K562 (cell line): ENCODE measurements at regions not wholly inside any gene's neighbourhood (a gene's known extent, or its start where the extent isn't known, plus 50 kb on each side); places are given as distances from the start of the nearest gene placed in this dataset.
A peak's percentile ranks its signal among the peaks of the same experiment; 100 is the strongest.

Experiments
- ATAC-seq: fragments of 200-7000 bp; cut with Tn5 transposase; 3 replicates; pipeline ENCODE4 v1.9.1; 2020; ENCODE audit warnings: moderate library complexity
- BruUV-seq: library from RNA; stranded (reverse); fragments of 400-500 nt; replicated peaks from 2 replicates; lab custom pipeline; 2021; lab: Mats Ljungman, UMichigan
- CTCF ChIA-PET: fragments of 300-600 bp; formaldehyde crosslinking; extraction: SDS; loops from one replicate; lab custom pipeline; 2021; ENCODE audit warnings: low intra/inter-chr PET ratio; lab: Yijun Ruan, JAX
- POLR2A ChIA-PET: fragments of 300-600, 350-650 bp; sonication (Branson Sonifier 250); formaldehyde crosslinking; extraction: SDS; loops from one replicate; lab custom pipeline; 2021; ENCODE audit warnings: antibody characterized with exemption, inconsistent platforms; lab: Yijun Ruan, JAX
- DNase-seq, 4 experiments: peaks; one replicate each; pipeline versions ENCODE4 v3.0.0 to v3.0.0-alpha.2; 2011 to 2018; ENCODE audit warnings: low spot score in 3 of 4, mixed read lengths in 3 of 4; ENCODE audit errors: extremely low read depth in 1 of 4
- FAIRE-seq: peaks from 2 replicates; lab custom pipeline; 2011; peaks lifted over from hg19 to GRCh38; lab: Jason Lieb, UNC
- H2AFZ ChIP-seq: 2 replicates; pipeline ENCODE4 v1.6.0; 2011; ENCODE audit warnings: low read depth, low read length, control low read depth, inconsistent platforms
- H3K27ac ChIP-seq: fragments of 200-600 bp; 3 replicates; pipeline ENCODE4 v1.8.0; 2011; ENCODE audit warnings: low read depth, mild to moderate bottlenecking, control low read depth, inconsistent platforms, low read length, moderate library complexity, mixed read lengths; ENCODE audit errors: extremely low read depth
- H3K27me3 ChIP-seq, 2 experiments: fragments of 300-600 bp in 1 of 2; 2 replicates in 1 of 2; 3 replicates in 1 of 2; pipeline versions ENCODE4 v1.6.0 to v1.8.0; 2011; ENCODE audit warnings: inconsistent platforms in 2 of 2, low read length in 2 of 2, mild to moderate bottlenecking in 1 of 2, mixed read lengths in 1 of 2, moderate library complexity in 1 of 2; ENCODE audit not compliant: control insufficient read depth in 2 of 2, insufficient read depth in 2 of 2
- H3K36me3 ChIP-seq: fragments of 300-600 bp; 3 replicates; pipeline ENCODE4 v1.8.0; 2011; ENCODE audit warnings: mild to moderate bottlenecking, low read length, inconsistent platforms; ENCODE audit not compliant: control insufficient read depth, insufficient read depth
- H3K4me1 ChIP-seq, 2 experiments: fragments of 200-600 bp in 1 of 2; replicated peaks in 1 of 2; 2 replicates in 1 of 2; 3 replicates in 1 of 2; pipeline versions ENCODE4 v1.5.1 to v1.8.0; 2011; ENCODE audit warnings: inconsistent platforms in 2 of 2, low read length in 2 of 2, mild to moderate bottlenecking in 1 of 2, mixed read lengths in 1 of 2, moderate library complexity in 1 of 2; ENCODE audit not compliant: control insufficient read depth in 2 of 2, insufficient read depth in 2 of 2
- H3K4me2 ChIP-seq: 2 replicates; pipeline ENCODE4 v1.6.1; 2011; ENCODE audit warnings: low read length, control low read depth, inconsistent platforms, mixed read lengths; ENCODE audit not compliant: insufficient read depth
- H3K4me3 ChIP-seq: fragments of 200-600 bp; sonication (generic), shearing (Covaris generic); 2 replicates; pipeline ENCODE4 v1.5.1; 2016; ENCODE audit warnings: control low read depth, inconsistent platforms
- H3K79me2 ChIP-seq: fragments of 200-600 bp; 3 replicates; pipeline ENCODE4 v1.8.0; 2011; ENCODE audit warnings: low read length, inconsistent platforms; ENCODE audit not compliant: control insufficient read depth, insufficient read depth
- H3K9ac ChIP-seq, 2 experiments: 2 replicates each; pipeline versions ENCODE4 v1.6.0 to v1.6.1; 2011; ENCODE audit warnings: low read depth in 2 of 2, low read length in 2 of 2, control low read depth in 1 of 2, inconsistent platforms in 1 of 2, mild to moderate bottlenecking in 1 of 2, mixed read lengths in 1 of 2; ENCODE audit not compliant: insufficient read depth in 1 of 2
- H3K9me1 ChIP-seq: one replicate; pipeline ENCODE4 v1.6.0; 2011; ENCODE audit warnings: inconsistent platforms, mild to moderate bottlenecking, low read length, moderate library complexity; ENCODE audit not compliant: control insufficient read depth, insufficient read depth
- H3K9me3 ChIP-seq: replicated peaks from 2 replicates; pipeline ENCODE4 v1.5.1; 2011; ENCODE audit warnings: low read depth, low read length, inconsistent platforms; ENCODE audit not compliant: control insufficient read depth, insufficient read depth
- H4K20me1 ChIP-seq: replicated peaks from 2 replicates; pipeline ENCODE4 v1.6.1; 2011; ENCODE audit warnings: low read length, inconsistent platforms, mixed read lengths; ENCODE audit not compliant: control insufficient read depth, insufficient read depth
- ARID4B ChIP-seq: sonication (generic); formaldehyde crosslinking; IDR thresholded peaks from 2 replicates; pipeline ENCODE4 v1.8.0; 2022; ENCODE audit warnings: mild to moderate bottlenecking, missing genetic modification reagents
- COPS2 ChIP-seq: fragments of 450-650 bp; conservative IDR thresholded peaks from 2 replicates; pipeline ENCODE4 v1.6.1; 2016; ENCODE audit warnings: mild to moderate bottlenecking, moderate library complexity
- FOXA1 ChIP-seq: fragments of 450-650 bp; IDR thresholded peaks from 2 replicates; pipeline ENCODE4 v1.6.1; 2016; ENCODE audit warnings: mild to moderate bottlenecking, borderline replicate concordance
- HNRNPK ChIP-seq: fragments of 200-400 bp; formaldehyde crosslinking; IDR thresholded peaks from one replicate; pipeline ENCODE4 v1.6.1; 2018; ENCODE audit warnings: mild to moderate bottlenecking, low read depth, low read length; ENCODE audit not compliant: poor library complexity, severe bottlenecking
- JUND ChIP-seq, 2 experiments: IDR thresholded peaks; 2 replicates in 1 of 2; 3 replicates in 1 of 2; pipeline ENCODE4 v1.6.1; 2011; ENCODE audit warnings: borderline replicate concordance in 2 of 2, low read depth in 2 of 2, low read length in 2 of 2, improper control_type of control experiment in 1 of 2, missing biosample characterization in 1 of 2, missing genetic modification characterization in 1 of 2, missing genetic modification reagents in 1 of 2
- PBX2 ChIP-seq, 2 experiments: IDR thresholded peaks in 1 of 2; conservative IDR thresholded peaks in 1 of 2; 2 replicates each; pipeline ENCODE4 v1.6.1; 2016; ENCODE audit warnings: low read depth in 2 of 2, mild to moderate bottlenecking in 1 of 2, missing compliant biosample characterization in 1 of 2, missing genetic modification characterization in 1 of 2, moderate library complexity in 1 of 2
- XRCC5 ChIP-seq: fragments of 200-400 bp; formaldehyde crosslinking; IDR thresholded peaks from 2 replicates; pipeline ENCODE4 v1.6.1; 2017; ENCODE audit warnings: low read depth, mild to moderate bottlenecking, low read length
- ZNF354B ChIP-seq: fragments of 250-450 bp; sonication (Bioruptor Pico); IDR thresholded peaks from 2 replicates; pipeline ENCODE4 v1.4.0; 2020
- WGBS: fragments of 100-300 bp; shearing (Covaris generic); methylation state at CpG from one replicate; pipeline ENCODE4 v1.1.6; 2016; ENCODE audit warnings: low coverage, mixed read lengths; ENCODE audit not compliant: insufficient coverage; ENCODE audit errors: missing lambda C conversion rate; 5-methylcytosine and 5-hydroxymethylcytosine counted together
- in situ Hi-C: fragments of 300-500 bp; cut with MboI; formaldehyde crosslinking; loops from 4 replicates; pipeline ENCODE4 v1.15.0; 2018; ENCODE audit warnings: inconsistent platforms, mixed read lengths
- intact Hi-C: fragments of 100-400 bp; cut with micrococcal nuclease; formaldehyde crosslinking; loops from 2 replicates; pipeline ENCODE4 v1.14.2; 2022
- TF ChIP-seq, protein P1 (sequence below): fragments of 450-650 bp; IDR thresholded peaks from 2 replicates; pipeline ENCODE4 v1.6.1; 2016; ENCODE audit warnings: missing biosample characterization, missing genetic modification characterization

DNA sequence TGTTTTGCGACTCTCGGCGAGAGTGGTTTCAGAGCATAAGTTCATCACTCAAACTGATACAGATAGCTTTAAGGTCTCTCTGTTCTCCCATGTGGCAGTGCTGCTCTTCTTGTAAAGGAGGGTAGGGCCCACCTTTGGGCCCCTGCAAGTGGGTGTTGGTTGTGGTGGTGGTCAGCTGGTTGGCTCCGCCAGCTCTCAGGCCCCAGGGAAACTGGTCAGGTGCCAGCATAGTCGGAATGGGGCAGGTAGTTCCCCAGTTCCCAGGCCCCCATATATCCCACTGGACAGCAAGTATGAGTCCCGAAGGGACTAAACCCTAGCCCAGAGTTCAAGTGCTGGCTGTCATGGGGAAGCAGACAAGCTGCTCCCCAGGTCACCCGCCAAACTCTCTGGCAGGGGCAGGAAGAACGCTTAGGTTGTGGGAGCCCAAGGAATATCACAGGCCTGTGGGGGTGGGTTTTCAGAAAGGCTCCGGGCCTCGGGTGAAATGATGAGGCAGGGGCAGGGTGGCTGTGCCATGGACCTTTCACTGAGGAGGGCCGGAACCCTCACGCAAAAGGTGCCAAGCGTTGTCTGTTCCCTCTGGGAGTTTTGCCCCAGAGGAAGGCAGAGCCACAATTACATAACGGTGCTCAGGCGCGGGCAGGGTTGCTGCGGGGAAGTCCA lies 185.1 kb downstream of the EFHB start:
- no peaks in the 10 kb centered on the region for H4K20me1 ChIP-seq
- H3K4me3 ChIP-seq = no peak overlapping the region
- no TSS peak for BruUV-seq
- intact Hi-C loops = no loop called here
- no peaks in the 10 kb centered on the region for H3K9me3 ChIP-seq
- no peaks in the 10 kb centered on the region for H3K36me3 ChIP-seq
- H3K9ac ChIP-seq = no peak overlapping the region
- H3K27ac ChIP-seq = no peak overlapping the region
- FAIRE-seq (no peak), ATAC-seq (peak; percentile 33; the same call in 1 of the 3 replicates), DNase-seq (no peak)
- no peaks in the 10 kb centered on the region for H3K9me1 ChIP-seq
- in situ Hi-C loops = no loop called here
- no peak overlapping the region for H2AFZ ChIP-seq
- WGBS = 0% methylated on average over 17 of the region's 17 CpGs
- H3K79me2 ChIP-seq = no peaks in the 10 kb centered on the region
- POLR2A ChIA-PET = no interaction called here
- H3K4me2 ChIP-seq = no peak overlapping the region
- CTCF ChIA-PET = no interaction called here
- no peak for TF ChIP-seq COPS2
- no peak for TF ChIP-seq ZNF354B (CRISPR knock-in tag)
- TF ChIP-seq FOXA1 = no peak
- TF ChIP-seq, protein P1, sequence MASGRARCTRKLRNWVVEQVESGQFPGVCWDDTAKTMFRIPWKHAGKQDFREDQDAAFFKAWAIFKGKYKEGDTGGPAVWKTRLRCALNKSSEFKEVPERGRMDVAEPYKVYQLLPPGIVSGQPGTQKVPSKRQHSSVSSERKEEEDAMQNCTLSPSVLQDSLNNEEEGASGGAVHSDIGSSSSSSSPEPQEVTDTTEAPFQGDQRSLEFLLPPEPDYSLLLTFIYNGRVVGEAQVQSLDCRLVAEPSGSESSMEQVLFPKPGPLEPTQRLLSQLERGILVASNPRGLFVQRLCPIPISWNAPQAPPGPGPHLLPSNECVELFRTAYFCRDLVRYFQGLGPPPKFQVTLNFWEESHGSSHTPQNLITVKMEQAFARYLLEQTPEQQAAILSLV (tag) = no peak
- TF ChIP-seq PBX2 (CRISPR knock-in tag; IDR thresholded peaks at IDR 0.05; ENCODE audit: low read depth) = no peak
- TF ChIP-seq PBX2 (tag; conservative IDR thresholded peaks at IDR 0.05; ENCODE audit: low read depth) = no peak
- no peak for TF ChIP-seq XRCC5
- TF ChIP-seq ARID4B (CRISPR knock-in tag) = no peak
- TF ChIP-seq JUND (IDR thresholded peaks at IDR 0.05; ENCODE audit: borderline replicate concordance, low read depth, low read length) = no peak
- TF ChIP-seq JUND (tag; IDR thresholded peaks at IDR 0.05; ENCODE audit: borderline replicate concordance, low read depth, low read length) = no peak
- no peak for TF ChIP-seq HNRNPK
- H3K4me1 ChIP-seq = no peaks in the 10 kb centered on the region
- no peaks in the 10 kb centered on the region for H3K27me3 ChIP-seq
